ENCODE measurements at regions not wholly inside any gene's neighbourhood (a gene's known extent, or its start where the extent isn't known, plus 50 kb on each side); places are given as distances from the start of the nearest gene placed in this dataset.

DNA sequence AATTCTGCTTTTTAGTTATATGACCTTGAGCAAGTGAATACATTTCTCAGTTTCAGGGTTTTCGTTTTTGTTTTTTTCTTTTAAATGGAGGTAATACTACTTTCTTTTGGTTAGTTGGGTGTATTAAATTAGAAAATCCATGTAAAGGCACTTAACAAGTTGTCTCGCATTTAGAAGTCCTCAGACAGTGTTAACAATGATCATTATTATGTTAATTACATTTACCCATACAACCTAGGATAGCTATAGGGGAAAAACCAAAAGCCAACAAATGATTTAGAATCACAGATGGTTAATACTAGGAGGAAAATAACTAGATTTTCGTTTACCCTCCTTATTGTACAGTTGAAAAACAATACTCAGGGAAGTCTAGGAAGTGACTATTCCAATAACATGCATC is 972.2 kb upstream of the WWC1 start:
- TF ChIP-seq POLR2AphosphoS5 (IDR thresholded peaks at IDR 0.05; ENCODE audit: borderline replicate concordance, low read depth, low read length) (no peak), EZH2 (IDR thresholded peaks at IDR 0.05) (no peak)
